Heart left ventricle (tissue), 13 donors: ENCODE measurements at regions not wholly inside any gene's neighbourhood (a gene's known extent, or its start where the extent isn't known, plus 50 kb on each side); places are given as distances from the start of the nearest gene placed in this dataset.

Experiments
- POLR2A ChIP-seq, 2 donors: fragments of 450-650 bp; IDR thresholded peaks; one replicate each; pipeline ENCODE4 v1.6.1; 2017; ENCODE audit warnings: antibody characterized with exemption in 2 of 2, mild to moderate bottlenecking in 2 of 2, moderate library complexity in 2 of 2
- TF ChIP-seq, protein P1 (sequence below), 12 donors: fragments of 200-600 bp; sonication (generic) in 4 of 12; IDR thresholded peaks; one replicate each; pipeline versions ENCODE4 v1.5.0 to v1.8.0; 2018 to 2022; ENCODE audit warnings: antibody characterized with exemption in 12 of 12, mild to moderate bottlenecking in 5 of 12
- donor health status: ischemic (EF 13 %, LVEDD 7.1; RV severe dilation, severe dysfunction).
- donor health status: DM: no; HTN: yes; CAD: no.
- donor health status: DM: no; HTN: no; CAD: no.
- donor health status: ischemic (EF 25% LVEDD 6.9; RV normal size, moderate dysfunction).
- donor health status: ischemic (EF 25% LVEDD 5.7; RV mildly dilated, moderate dysfunction).
- donor health status: ischemic (EF 35%, LVEDD 5.7; RV mildly dilated, moderate dysfunction).
- donor health status: nonischemic (EF 11% LVEDD 7.7; RV severe dilation, severe dysfunction).
- donor health status: DM: yes; HTN: yes; CAD: no.
- donor health status: PGD.
- donor health status: ischemic (EF 29% LVEDD 5.4; RV normal size, mild dysfunction).
- donor health status: nonischemic (EF 23%, LVEDD 6.1; RV moderate dilation, normal function).

- TF ChIP-seq, protein P1, sequence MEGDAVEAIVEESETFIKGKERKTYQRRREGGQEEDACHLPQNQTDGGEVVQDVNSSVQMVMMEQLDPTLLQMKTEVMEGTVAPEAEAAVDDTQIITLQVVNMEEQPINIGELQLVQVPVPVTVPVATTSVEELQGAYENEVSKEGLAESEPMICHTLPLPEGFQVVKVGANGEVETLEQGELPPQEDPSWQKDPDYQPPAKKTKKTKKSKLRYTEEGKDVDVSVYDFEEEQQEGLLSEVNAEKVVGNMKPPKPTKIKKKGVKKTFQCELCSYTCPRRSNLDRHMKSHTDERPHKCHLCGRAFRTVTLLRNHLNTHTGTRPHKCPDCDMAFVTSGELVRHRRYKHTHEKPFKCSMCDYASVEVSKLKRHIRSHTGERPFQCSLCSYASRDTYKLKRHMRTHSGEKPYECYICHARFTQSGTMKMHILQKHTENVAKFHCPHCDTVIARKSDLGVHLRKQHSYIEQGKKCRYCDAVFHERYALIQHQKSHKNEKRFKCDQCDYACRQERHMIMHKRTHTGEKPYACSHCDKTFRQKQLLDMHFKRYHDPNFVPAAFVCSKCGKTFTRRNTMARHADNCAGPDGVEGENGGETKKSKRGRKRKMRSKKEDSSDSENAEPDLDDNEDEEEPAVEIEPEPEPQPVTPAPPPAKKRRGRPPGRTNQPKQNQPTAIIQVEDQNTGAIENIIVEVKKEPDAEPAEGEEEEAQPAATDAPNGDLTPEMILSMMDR (IDR thresholded peaks at IDR 0.05), result no peak
- no peak for TF ChIP-seq POLR2A (IDR thresholded peaks at IDR 0.05)
Measured at GRCh38 chr5:67377631-67378030, 181.0 kb upstream of the CD180 start.
